ENCODE measurements at regions not wholly inside any gene's neighbourhood (a gene's known extent, or its start where the extent isn't known, plus 50 kb on each side); places are given as distances from the start of the nearest gene placed in this dataset.

- DNase-seq (ENCODE audit: low read depth, low spot score) (no peak), ATAC-seq (no peak)
- ChIA-PET CTCF (no interaction called here), POLR2A (no interaction called here)
- H3K27me3 ChIP-seq (ENCODE audit: control insufficient read depth, insufficient read depth, low read length) = no peaks in the 10 kb centered on the region
- in situ Hi-C loops (cut with HindIII; ENCODE audit: low pct_unique_long_range_greater_than_20kb, low sequenced_read_pairs) = no loop called here
- H3K4me1 ChIP-seq (ENCODE audit: control insufficient read depth, insufficient read depth, low read length) = no peaks in the 10 kb centered on the region
- no peaks in the 10 kb centered on the region for H3K36me3 ChIP-seq (ENCODE audit: control insufficient read depth, insufficient read depth, low read length)
- TF ChIP-seq, protein P1, sequence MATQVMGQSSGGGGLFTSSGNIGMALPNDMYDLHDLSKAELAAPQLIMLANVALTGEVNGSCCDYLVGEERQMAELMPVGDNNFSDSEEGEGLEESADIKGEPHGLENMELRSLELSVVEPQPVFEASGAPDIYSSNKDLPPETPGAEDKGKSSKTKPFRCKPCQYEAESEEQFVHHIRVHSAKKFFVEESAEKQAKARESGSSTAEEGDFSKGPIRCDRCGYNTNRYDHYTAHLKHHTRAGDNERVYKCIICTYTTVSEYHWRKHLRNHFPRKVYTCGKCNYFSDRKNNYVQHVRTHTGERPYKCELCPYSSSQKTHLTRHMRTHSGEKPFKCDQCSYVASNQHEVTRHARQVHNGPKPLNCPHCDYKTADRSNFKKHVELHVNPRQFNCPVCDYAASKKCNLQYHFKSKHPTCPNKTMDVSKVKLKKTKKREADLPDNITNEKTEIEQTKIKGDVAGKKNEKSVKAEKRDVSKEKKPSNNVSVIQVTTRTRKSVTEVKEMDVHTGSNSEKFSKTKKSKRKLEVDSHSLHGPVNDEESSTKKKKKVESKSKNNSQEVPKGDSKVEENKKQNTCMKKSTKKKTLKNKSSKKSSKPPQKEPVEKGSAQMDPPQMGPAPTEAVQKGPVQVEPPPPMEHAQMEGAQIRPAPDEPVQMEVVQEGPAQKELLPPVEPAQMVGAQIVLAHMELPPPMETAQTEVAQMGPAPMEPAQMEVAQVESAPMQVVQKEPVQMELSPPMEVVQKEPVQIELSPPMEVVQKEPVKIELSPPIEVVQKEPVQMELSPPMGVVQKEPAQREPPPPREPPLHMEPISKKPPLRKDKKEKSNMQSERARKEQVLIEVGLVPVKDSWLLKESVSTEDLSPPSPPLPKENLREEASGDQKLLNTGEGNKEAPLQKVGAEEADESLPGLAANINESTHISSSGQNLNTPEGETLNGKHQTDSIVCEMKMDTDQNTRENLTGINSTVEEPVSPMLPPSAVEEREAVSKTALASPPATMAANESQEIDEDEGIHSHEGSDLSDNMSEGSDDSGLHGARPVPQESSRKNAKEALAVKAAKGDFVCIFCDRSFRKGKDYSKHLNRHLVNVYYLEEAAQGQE (IDR thresholded peaks at IDR 0.05; ENCODE audit: insufficient read depth in 1 of 2, low read depth in 2 of 2, low read length in 1 of 2) = no peak
- TF ChIP-seq SIN3A (IDR thresholded peaks at IDR 0.05; ENCODE audit: borderline replicate concordance, insufficient read depth, low read depth, low read length) = no peak
- TF ChIP-seq, protein P2, sequence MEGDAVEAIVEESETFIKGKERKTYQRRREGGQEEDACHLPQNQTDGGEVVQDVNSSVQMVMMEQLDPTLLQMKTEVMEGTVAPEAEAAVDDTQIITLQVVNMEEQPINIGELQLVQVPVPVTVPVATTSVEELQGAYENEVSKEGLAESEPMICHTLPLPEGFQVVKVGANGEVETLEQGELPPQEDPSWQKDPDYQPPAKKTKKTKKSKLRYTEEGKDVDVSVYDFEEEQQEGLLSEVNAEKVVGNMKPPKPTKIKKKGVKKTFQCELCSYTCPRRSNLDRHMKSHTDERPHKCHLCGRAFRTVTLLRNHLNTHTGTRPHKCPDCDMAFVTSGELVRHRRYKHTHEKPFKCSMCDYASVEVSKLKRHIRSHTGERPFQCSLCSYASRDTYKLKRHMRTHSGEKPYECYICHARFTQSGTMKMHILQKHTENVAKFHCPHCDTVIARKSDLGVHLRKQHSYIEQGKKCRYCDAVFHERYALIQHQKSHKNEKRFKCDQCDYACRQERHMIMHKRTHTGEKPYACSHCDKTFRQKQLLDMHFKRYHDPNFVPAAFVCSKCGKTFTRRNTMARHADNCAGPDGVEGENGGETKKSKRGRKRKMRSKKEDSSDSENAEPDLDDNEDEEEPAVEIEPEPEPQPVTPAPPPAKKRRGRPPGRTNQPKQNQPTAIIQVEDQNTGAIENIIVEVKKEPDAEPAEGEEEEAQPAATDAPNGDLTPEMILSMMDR (IDR thresholded peaks at IDR 0.05) = no peak
- TF ChIP-seq POLR2AphosphoS5 (IDR thresholded peaks at IDR 0.05; ENCODE audit: low read depth, low read length) = no peak
- no peak for TF ChIP-seq TCF7L2 (IDR thresholded peaks at IDR 0.05; ENCODE audit: low read depth, low read length)
- intact Hi-C loops (cut with micrococcal nuclease; ENCODE audit: unreplicated experiment) = no loop called here
- H3K9me3 ChIP-seq (ENCODE audit: control insufficient read depth, insufficient read depth, low read depth, low read length) = no peaks in the 10 kb centered on the region
- H3K4me3 ChIP-seq (ENCODE audit: low read depth in 2 of 2, low read length in 2 of 2) = no peak overlapping the region
- H3K27ac ChIP-seq (ENCODE audit: low read length) = no peak overlapping the region
- no TSS peak for BruUV-seq (replicated peaks)
These were observed 328.7 kb downstream of the C3orf38 start for GRCh38 chr3:88478460-88478859.

DNA sequence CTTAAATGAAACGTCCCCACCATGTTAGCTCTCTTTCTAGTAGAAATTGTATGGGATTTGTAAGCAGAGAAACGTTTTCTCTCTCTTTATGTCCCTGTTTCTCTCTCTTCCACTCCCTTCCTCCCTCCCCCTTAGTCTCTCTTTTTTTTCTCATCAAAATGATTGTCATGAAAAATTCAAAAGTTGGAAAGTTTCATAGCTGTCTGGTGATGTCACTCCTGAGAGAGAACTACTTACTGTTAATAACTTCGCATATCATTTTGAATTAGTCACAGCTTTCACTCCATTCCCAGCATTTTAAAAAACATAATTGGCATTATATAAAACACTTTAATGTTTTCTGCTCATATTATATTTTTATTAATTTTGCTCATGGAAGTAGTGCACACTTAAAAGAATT is 331.1 kb downstream of the C3orf38 start:
- no peak for ATAC-seq
- H3K9me3 ChIP-seq (ENCODE audit: control insufficient read depth, insufficient read depth, low read depth, low read length) = no peaks in the 10 kb centered on the region
- DNase-seq (ENCODE audit: low read depth, low spot score) = no peak
- no peak overlapping the region for H3K4me3 ChIP-seq (ENCODE audit: low read depth in 2 of 2, low read length in 2 of 2)
- TF ChIP-seq, protein P2 (IDR thresholded peaks at IDR 0.05) = no peak
- intact Hi-C loops (cut with micrococcal nuclease; ENCODE audit: unreplicated experiment) (no loop called here), in situ Hi-C loops (cut with HindIII; ENCODE audit: low pct_unique_long_range_greater_than_20kb, low sequenced_read_pairs) (no loop called here)
- no peaks in the 10 kb centered on the region for H3K4me1 ChIP-seq (ENCODE audit: control insufficient read depth, insufficient read depth, low read length)
- ChIA-PET POLR2A (no interaction called here), CTCF (no interaction called here)
- H3K36me3 ChIP-seq (ENCODE audit: control insufficient read depth, insufficient read depth, low read length) = no peaks in the 10 kb centered on the region
- no peak overlapping the region for H3K27ac ChIP-seq (ENCODE audit: low read length)
- no TSS peak for BruUV-seq (replicated peaks)
- no peaks in the 10 kb centered on the region for H3K27me3 ChIP-seq (ENCODE audit: control insufficient read depth, insufficient read depth, low read length)

DNA sequence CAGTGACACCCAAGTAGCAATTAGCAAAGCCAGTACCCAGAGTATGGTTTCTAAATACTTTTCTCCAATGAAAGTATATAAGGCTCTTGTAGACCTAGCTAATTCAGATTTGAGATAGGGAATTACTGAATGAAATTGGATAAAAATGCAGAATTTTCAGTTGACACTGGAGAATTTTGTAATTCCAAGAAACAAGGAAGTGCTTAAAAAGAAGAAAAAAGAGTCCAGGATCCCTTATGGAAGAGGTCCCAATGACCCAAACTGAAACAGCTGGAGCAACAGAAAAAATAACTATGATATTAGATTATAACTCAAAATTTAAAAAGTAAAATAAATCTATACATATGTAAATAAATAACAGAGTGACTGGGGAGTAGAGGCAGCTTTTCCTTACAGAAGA is 335.2 kb downstream of the C3orf38 start:
- no peaks in the 10 kb centered on the region for H3K9me3 ChIP-seq (ENCODE audit: control insufficient read depth, insufficient read depth, low read depth, low read length)
- no peaks in the 10 kb centered on the region for H3K36me3 ChIP-seq (ENCODE audit: control insufficient read depth, insufficient read depth, low read length)
- no peaks in the 10 kb centered on the region for H3K4me1 ChIP-seq (ENCODE audit: control insufficient read depth, insufficient read depth, low read length)
- in situ Hi-C loops (cut with HindIII; ENCODE audit: low pct_unique_long_range_greater_than_20kb, low sequenced_read_pairs) (no loop called here), intact Hi-C loops (cut with micrococcal nuclease; ENCODE audit: unreplicated experiment) (no loop called here)
- no TSS peak for BruUV-seq (replicated peaks)
- no peak overlapping the region for H3K27ac ChIP-seq (ENCODE audit: low read length)
- H3K27me3 ChIP-seq (ENCODE audit: control insufficient read depth, insufficient read depth, low read length) = no peaks in the 10 kb centered on the region
- POLR2A ChIA-PET = no interaction called here
- no peak for ATAC-seq
- no peak overlapping the region for H3K4me3 ChIP-seq (ENCODE audit: low read depth in 2 of 2, low read length in 2 of 2)
- TF ChIP-seq TCF7L2 (IDR thresholded peaks at IDR 0.05; ENCODE audit: low read depth, low read length) = no peak
- no peak for TF ChIP-seq SIN3A (IDR thresholded peaks at IDR 0.05; ENCODE audit: borderline replicate concordance, insufficient read depth, low read depth, low read length)
- TF ChIP-seq, protein P1 (IDR thresholded peaks at IDR 0.05; ENCODE audit: insufficient read depth in 1 of 2, low read depth in 2 of 2, low read length in 1 of 2) = no peak
- TF ChIP-seq, protein P2 (IDR thresholded peaks at IDR 0.05) = no peak
- TF ChIP-seq POLR2AphosphoS5 (IDR thresholded peaks at IDR 0.05; ENCODE audit: low read depth, low read length) = no peak
- no peak for DNase-seq (ENCODE audit: low read depth, low spot score)
- CTCF ChIA-PET = no interaction called here

All from Panc1 (cell line).